ENCODE measurements at regions not wholly inside any gene's neighbourhood (a gene's known extent, or its start where the extent isn't known, plus 50 kb on each side); places are given as distances from the start of the nearest gene placed in this dataset.
"Not testable (repeated sequence)": the region's sequence is repeated elsewhere in the genome, so short reads cannot be mapped to it uniquely, and the experiment has no call there.

- ChIA-PET POLR2A (no interaction called here), CTCF (no interaction called here)
- H3K4me3 Mint-ChIP-seq, result no peak overlapping the region
- H3K4me1 Mint-ChIP-seq, result no peaks in the 10 kb centered on the region
- peaks cover 10% of the 10 kb centered on the region for H3K9me3 Mint-ChIP-seq (ENCODE audit: low read depth)
- DNase-seq (no peak), ATAC-seq (no peak)
- intact Hi-C loops (cut with DNase I, micrococcal nuclease), result no loop called here
- no peak overlapping the region for H3K27ac Mint-ChIP-seq
- H3K27me3 Mint-ChIP-seq, result no peaks in the 10 kb centered on the region
- H3K36me3 Mint-ChIP-seq (ENCODE audit: low read depth), result no peaks in the 10 kb centered on the region
Measured at GRCh38 chr4:62517716-62518115, 1317.6 kb downstream of the ADGRL3 start.

GRCh38 chr4:62513306-62513705 is 1313.2 kb downstream of the ADGRL3 start:
- H3K4me1 Mint-ChIP-seq, result no peaks in the 10 kb centered on the region
- H3K9me3 Mint-ChIP-seq (ENCODE audit: low read depth), result peaks cover 9% of the 10 kb centered on the region
- intact Hi-C loops (cut with DNase I, micrococcal nuclease), result no loop called here
- no peaks in the 10 kb centered on the region for H3K36me3 Mint-ChIP-seq (ENCODE audit: low read depth)
- H3K27ac Mint-ChIP-seq, result no peak overlapping the region
- ATAC-seq, result no peak
- H3K4me3 Mint-ChIP-seq, result no peak overlapping the region
- POLR2A ChIA-PET, result no interaction called here
- CTCF ChIA-PET, result no interaction called here
- DNase-seq, result no peak
- no peaks in the 10 kb centered on the region for H3K27me3 Mint-ChIP-seq

- peaks cover 15% of the 10 kb centered on the region for H3K9me3 Mint-ChIP-seq (ENCODE audit: low read depth)
- no peaks in the 10 kb centered on the region for H3K4me1 Mint-ChIP-seq
- H3K4me3 Mint-ChIP-seq, result no peak overlapping the region
- ChIA-PET POLR2A (no interaction called here), CTCF (no interaction called here)
- no peak for DNase-seq
- no peak overlapping the region for H3K27ac Mint-ChIP-seq
- H3K27me3 Mint-ChIP-seq, result no peaks in the 10 kb centered on the region
- no peak for ATAC-seq
- no peaks in the 10 kb centered on the region for H3K36me3 Mint-ChIP-seq (ENCODE audit: low read depth)
- intact Hi-C loops (cut with DNase I, micrococcal nuclease), result no loop called here
Measured at GRCh38 chr4:62512271-62512670, 1312.1 kb downstream of the ADGRL3 start.

GRCh38 chr4:62510228-62510627 is 1310.1 kb downstream of the ADGRL3 start:
- ChIA-PET CTCF (no interaction called here), POLR2A (no interaction called here)
- H3K27ac Mint-ChIP-seq, result no peak overlapping the region
- ATAC-seq (no peak), DNase-seq (no peak)
- peaks cover 15% of the 10 kb centered on the region for H3K9me3 Mint-ChIP-seq (ENCODE audit: low read depth)
- H3K4me1 Mint-ChIP-seq, result no peaks in the 10 kb centered on the region
- no peaks in the 10 kb centered on the region for H3K36me3 Mint-ChIP-seq (ENCODE audit: low read depth)
- H3K27me3 Mint-ChIP-seq, result no peaks in the 10 kb centered on the region
- intact Hi-C loops (cut with DNase I, micrococcal nuclease), result no loop called here
- H3K4me3 Mint-ChIP-seq, result no peak overlapping the region

GRCh38 chr4:62500296-62500695 is 1300.2 kb downstream of the ADGRL3 start:
- POLR2A ChIA-PET, result no interaction called here
- no peaks in the 10 kb centered on the region for H3K27me3 Mint-ChIP-seq
- peaks cover 5% of the 10 kb centered on the region for H3K9me3 Mint-ChIP-seq (ENCODE audit: low read depth)
- no peaks in the 10 kb centered on the region for H3K36me3 Mint-ChIP-seq (ENCODE audit: low read depth)
- H3K27ac Mint-ChIP-seq, result no peak overlapping the region
- no peak overlapping the region for H3K4me3 Mint-ChIP-seq
- no peak for ATAC-seq
- no peak for DNase-seq
- H3K4me1 Mint-ChIP-seq, result no peaks in the 10 kb centered on the region
- CTCF ChIA-PET, result no interaction called here
- intact Hi-C loops (cut with DNase I, micrococcal nuclease), result no loop called here

GRCh38 chr4:62495032-62495431 is 1294.9 kb downstream of the ADGRL3 start:
- peaks cover 13% of the 10 kb centered on the region for H3K9me3 Mint-ChIP-seq (ENCODE audit: low read depth)
- no peaks in the 10 kb centered on the region for H3K27me3 Mint-ChIP-seq
- H3K4me3 Mint-ChIP-seq, result no peak overlapping the region
- POLR2A ChIA-PET, result no interaction called here
- H3K27ac Mint-ChIP-seq, result no peak overlapping the region
- ATAC-seq, result no peak
- H3K4me1 Mint-ChIP-seq, result no peaks in the 10 kb centered on the region
- intact Hi-C loops (cut with DNase I, micrococcal nuclease), result no loop called here
- H3K36me3 Mint-ChIP-seq (ENCODE audit: low read depth), result no peaks in the 10 kb centered on the region
- CTCF ChIA-PET, result no interaction called here
- DNase-seq, result no peak

- H3K4me1 Mint-ChIP-seq; CTCF ChIA-PET; intact Hi-C loops (cut with DNase I, micrococcal nuclease); H3K4me3 Mint-ChIP-seq; H3K36me3 Mint-ChIP-seq (ENCODE audit: low read depth); H3K27me3 Mint-ChIP-seq; POLR2A ChIA-PET; DNase-seq; H3K27ac Mint-ChIP-seq; ATAC-seq: not testable (repeated sequence)
- peaks cover 14% of the 10 kb centered on the region for H3K9me3 Mint-ChIP-seq (ENCODE audit: low read depth)
Measured at GRCh38 chr4:62491756-62492155, 1291.6 kb downstream of the ADGRL3 start.

GRCh38 chr4:62490635-62491034 is 1290.5 kb downstream of the ADGRL3 start:
- no peak overlapping the region for H3K27ac Mint-ChIP-seq
- H3K4me1 Mint-ChIP-seq, result no peaks in the 10 kb centered on the region
- ATAC-seq (no peak), DNase-seq (no peak)
- no peaks in the 10 kb centered on the region for H3K36me3 Mint-ChIP-seq (ENCODE audit: low read depth)
- H3K4me3 Mint-ChIP-seq, result no peak overlapping the region
- ChIA-PET POLR2A (no interaction called here), CTCF (no interaction called here)
- intact Hi-C loops (cut with DNase I, micrococcal nuclease), result no loop called here
- H3K9me3 Mint-ChIP-seq (ENCODE audit: low read depth), result peaks cover 12% of the 10 kb centered on the region
- no peaks in the 10 kb centered on the region for H3K27me3 Mint-ChIP-seq

- H3K27ac Mint-ChIP-seq, result no peak overlapping the region
- H3K4me3 Mint-ChIP-seq, result no peak overlapping the region
- CTCF ChIA-PET, result no interaction called here
- no peaks in the 10 kb centered on the region for H3K27me3 Mint-ChIP-seq
- POLR2A ChIA-PET, result no interaction called here
- no peaks in the 10 kb centered on the region for H3K36me3 Mint-ChIP-seq (ENCODE audit: low read depth)
- ATAC-seq, result no peak
- no peak for DNase-seq
- intact Hi-C loops (cut with DNase I, micrococcal nuclease), result no loop called here
- no peaks in the 10 kb centered on the region for H3K4me1 Mint-ChIP-seq
- peaks cover 14% of the 10 kb centered on the region for H3K9me3 Mint-ChIP-seq (ENCODE audit: low read depth)
Measured at GRCh38 chr4:62487016-62487415, 1286.9 kb downstream of the ADGRL3 start.

- Mint-ChIP-seq H3K36me3 (ENCODE audit: low read depth) (no peaks in the 10 kb centered on the region), H3K27me3 (no peaks in the 10 kb centered on the region), H3K9me3 (ENCODE audit: low read depth) (peaks cover 14% of the 10 kb centered on the region), H3K4me1 (no peaks in the 10 kb centered on the region), H3K27ac (no peak overlapping the region), H3K4me3 (no peak overlapping the region)
- intact Hi-C loops (cut with DNase I, micrococcal nuclease), result no loop called here
- ChIA-PET POLR2A (no interaction called here), CTCF (interaction anchor here (0.6 to 1.1 kb wide), 3 partner anchors 12 to 53 kb away, joined by 3 to 4 read pairs (median 3); no protein-coding TSS in a partner anchor)
- DNase-seq (no peak), ATAC-seq (no peak)
Measured at GRCh38 chr4:62484357-62484756, 1284.2 kb downstream of the ADGRL3 start.

GRCh38 chr4:62482355-62482754 is 1282.2 kb downstream of the ADGRL3 start:
- DNase-seq (no peak), ATAC-seq (no peak)
- intact Hi-C loops (cut with DNase I, micrococcal nuclease), result no loop called here
- peaks cover 10% of the 10 kb centered on the region for H3K9me3 Mint-ChIP-seq (ENCODE audit: low read depth)
- H3K27me3 Mint-ChIP-seq, result no peaks in the 10 kb centered on the region
- CTCF ChIA-PET, result no interaction called here
- H3K4me1 Mint-ChIP-seq, result no peaks in the 10 kb centered on the region
- H3K36me3 Mint-ChIP-seq (ENCODE audit: low read depth), result no peaks in the 10 kb centered on the region
- H3K27ac Mint-ChIP-seq, result no peak overlapping the region
- no peak overlapping the region for H3K4me3 Mint-ChIP-seq
- POLR2A ChIA-PET, result no interaction called here

- CTCF ChIA-PET, result no interaction called here
Measured at GRCh38 chr4:62475596-62475995, 1275.5 kb downstream of the ADGRL3 start.

GRCh38 chr4:62474802-62475201 is 1274.7 kb downstream of the ADGRL3 start:
- Mint-ChIP-seq H3K4me1 (no peaks in the 10 kb centered on the region), H3K9me3 (ENCODE audit: low read depth) (peaks cover 4% of the 10 kb centered on the region), H3K36me3 (ENCODE audit: low read depth) (no peaks in the 10 kb centered on the region), H3K27ac (no peak overlapping the region), H3K27me3 (no peaks in the 10 kb centered on the region), H3K4me3 (no peak overlapping the region)
- no peak for DNase-seq
- ATAC-seq, result no peak
- ChIA-PET CTCF (no interaction called here), POLR2A (no interaction called here)
- intact Hi-C loops (cut with DNase I, micrococcal nuclease), result no loop called here

More at GRCh38 chr4:62475596-62475995, 1275.5 kb downstream of the ADGRL3 start:
- ATAC-seq (no peak), DNase-seq (no peak)
- intact Hi-C loops (cut with DNase I, micrococcal nuclease), result no loop called here
- Mint-ChIP-seq H3K36me3 (ENCODE audit: low read depth) (no peaks in the 10 kb centered on the region), H3K27ac (no peak overlapping the region), H3K4me3 (no peak overlapping the region), H3K27me3 (no peaks in the 10 kb centered on the region), H3K4me1 (no peaks in the 10 kb centered on the region), H3K9me3 (ENCODE audit: low read depth) (peaks cover 4% of the 10 kb centered on the region)
- POLR2A ChIA-PET, result no interaction called here

Measured in activated CD4-positive, alpha-beta T cell treated with anti-CD3 and anti-CD28 coated beads for 36 hours (primary cell).